ENCODE measurements at regions not wholly inside any gene's neighbourhood (a gene's known extent, or its start where the extent isn't known, plus 50 kb on each side); places are given as distances from the start of the nearest gene placed in this dataset.
"Not testable (repeated sequence)": the region's sequence is repeated elsewhere in the genome, so short reads cannot be mapped to it uniquely, and the experiment has no call there.

- DNase-seq = no peak
Observed at GRCh38 chr2:239818086-239818485, 207.1 kb downstream of the NDUFA10 start.

DNA sequence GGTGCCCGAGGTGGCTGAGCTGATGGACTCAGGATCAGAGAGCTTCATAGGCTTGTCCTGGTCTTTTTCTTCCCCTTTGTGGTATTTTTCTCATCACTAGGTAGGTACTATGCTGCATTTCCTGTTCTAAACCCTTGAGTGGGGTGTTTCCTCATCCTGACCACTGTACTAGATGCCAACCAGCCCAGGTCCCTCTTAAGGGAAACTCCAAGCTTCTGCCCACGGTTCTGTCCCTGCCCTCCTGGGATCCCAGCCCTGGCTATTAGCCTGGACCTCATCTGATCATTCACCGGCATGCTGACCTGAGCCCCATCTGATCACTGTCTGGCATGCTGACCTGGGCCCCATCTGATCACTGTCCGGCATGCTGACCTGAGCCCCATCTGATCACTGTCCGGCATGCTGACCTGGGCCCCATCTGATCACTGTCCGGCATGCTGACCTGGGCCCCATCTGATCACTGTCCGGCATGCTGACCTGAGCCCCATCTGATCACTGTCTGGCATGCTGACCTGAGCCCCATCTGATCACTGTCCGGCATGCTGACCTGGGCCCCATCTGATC is 207.6 kb downstream of the NDUFA10 start:
- DNase-seq = not testable (repeated sequence)

DNA sequence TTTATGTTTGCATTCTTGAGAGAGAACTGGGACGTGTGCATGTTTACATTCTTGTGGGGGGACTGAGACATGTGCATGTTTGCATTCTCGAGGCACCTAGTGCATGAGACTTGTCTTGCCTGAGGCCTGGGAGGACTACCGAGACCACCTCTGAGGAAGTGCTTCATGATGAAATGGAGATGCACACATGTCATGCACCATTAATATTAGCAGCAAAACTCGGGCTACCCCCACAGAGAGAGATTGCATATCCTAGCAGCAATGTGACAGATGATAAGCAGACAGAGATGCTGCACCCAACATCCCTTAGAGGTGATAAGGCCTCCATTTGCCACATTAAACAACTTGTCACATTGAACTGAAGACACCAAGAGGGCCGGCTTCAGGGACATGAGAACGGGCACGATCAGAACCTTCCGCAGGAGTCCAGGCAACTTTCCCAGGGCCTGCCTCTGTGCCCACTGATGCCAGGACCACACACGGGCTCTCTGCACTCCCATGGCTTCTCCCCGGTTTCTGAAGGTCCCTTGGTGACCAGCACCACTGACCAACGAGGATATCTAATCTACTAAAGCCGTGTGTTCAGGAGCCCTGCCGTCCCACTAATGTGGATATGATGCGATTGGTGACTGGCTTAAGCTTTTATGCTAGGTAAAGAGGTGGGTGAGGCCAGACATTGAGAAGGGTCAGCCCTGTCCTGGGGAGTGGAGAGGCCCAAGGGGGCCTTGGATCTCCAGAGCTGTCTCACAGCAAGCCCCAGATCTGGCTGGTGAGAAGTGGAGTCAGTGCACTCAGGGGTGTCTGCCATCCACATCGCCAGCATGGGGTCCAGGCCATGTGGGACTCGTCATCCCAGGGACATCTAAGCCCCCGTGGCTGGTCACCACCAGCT is 208.3 kb downstream of the NDUFA10 start:
- no peak for DNase-seq

- no peak for DNase-seq
Observed at GRCh38 chr2:239815671-239816070, 209.5 kb downstream of the NDUFA10 start.

DNA sequence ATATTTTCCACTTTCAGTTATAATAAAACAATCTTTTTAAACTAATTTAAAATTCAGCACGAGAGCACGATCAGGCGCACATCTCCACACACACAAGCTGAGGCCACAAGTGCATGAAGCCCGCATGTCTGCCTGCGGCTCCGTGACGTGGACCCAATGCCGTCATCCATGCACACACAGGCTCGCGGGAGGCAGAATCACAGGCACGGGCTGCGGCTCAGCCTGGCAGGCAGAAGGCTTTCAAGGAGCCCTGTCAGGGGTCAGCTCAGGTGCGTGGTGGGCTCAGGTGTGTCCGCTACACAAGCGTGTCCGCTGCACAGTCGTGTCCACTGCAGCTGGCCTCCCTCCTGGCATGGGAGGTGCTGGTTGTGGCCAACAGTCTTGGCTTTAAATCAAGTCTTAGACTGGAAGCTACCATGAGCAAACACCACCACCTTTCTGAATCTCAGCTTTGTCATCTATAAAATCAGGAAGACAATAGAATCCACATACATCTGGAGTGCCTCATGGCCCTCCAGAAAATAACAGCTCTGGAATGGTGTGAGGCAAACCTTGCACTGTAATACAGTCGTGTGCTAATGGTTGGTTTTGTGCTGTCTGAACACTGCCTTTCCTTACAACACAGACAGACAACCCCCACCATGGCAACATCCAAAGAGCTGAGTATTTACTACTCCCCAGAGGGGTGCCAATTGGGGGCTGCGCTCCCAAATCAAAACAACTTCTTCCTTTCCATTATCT is 210.1 kb downstream of the NDUFA10 start:
- DNase-seq = no peak

- no peak for DNase-seq
Observed at GRCh38 chr2:239814116-239814860, 210.9 kb downstream of the NDUFA10 start.

- no peak for DNase-seq
Observed at GRCh38 chr2:239813261-239814115, 211.7 kb downstream of the NDUFA10 start.

DNA sequence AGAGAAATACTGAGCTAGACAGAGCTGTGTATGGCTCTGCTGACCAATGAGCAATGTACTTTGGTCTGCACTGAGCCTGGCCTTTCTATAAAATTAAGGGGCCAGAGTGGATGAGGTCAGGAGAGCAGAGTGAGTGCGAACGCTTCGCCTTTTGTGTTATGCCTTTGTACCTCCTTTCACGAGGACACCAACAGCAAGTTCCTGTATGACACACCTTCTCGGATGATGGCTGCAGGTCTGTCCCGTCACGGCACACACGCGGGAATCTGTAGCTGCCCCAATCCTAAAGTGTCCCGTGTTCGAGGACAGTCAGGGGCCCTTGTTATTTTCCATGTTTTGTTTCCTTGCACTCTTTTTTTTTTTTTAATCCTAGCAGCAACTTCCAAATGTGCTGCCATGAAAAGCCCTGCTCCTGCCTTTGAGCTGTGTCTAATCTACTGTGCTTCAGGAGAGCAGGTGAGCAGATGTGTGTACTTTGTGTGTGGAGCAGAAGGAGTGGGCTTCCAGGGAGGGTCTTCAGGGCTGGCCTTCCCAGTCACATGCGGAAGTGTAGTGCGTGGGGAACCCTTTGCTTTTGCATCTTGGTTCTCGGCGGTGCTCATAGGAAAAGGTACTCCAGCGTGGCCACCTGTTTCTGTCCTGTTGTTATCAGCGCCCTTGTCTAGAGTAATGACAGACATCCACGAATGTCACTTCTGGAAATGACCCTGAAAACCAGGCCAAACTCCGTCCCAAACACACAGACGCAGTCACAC is 213.2 kb downstream of the NDUFA10 start:
- DNase-seq = no peak

DNA sequence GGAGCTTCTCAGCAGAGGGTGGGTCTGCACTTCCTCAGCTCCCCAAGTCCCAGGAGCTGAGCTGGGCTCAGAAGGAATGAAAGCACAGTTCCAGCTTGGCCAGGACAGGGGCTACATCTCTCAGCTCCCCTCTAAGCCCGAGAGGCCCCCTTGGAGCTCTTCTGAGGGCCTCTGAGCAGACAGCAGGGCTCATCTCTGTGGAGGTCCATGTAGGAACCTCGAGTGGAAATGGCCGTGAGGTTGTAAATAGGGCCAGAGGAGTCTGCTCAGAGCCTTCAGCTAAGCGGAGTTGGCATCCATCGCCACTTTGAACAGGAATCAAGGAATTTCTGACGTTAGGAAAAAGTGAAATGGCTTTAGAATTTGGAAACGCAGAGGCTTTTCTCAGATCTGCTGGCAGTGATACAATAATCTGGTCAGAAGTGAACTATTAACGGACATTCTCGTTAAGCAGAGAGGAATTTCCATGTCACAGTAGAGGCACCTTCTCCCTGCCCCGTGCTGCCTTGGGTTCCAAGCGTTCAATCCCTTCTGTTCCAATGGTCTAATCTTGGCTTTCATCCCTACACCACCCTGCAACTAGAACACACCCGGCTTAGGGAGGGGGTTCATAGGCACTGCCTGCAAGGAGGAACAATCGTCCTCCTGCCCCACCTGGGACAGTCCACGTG is 213.9 kb downstream of the NDUFA10 start:
- no peak for DNase-seq

DNA sequence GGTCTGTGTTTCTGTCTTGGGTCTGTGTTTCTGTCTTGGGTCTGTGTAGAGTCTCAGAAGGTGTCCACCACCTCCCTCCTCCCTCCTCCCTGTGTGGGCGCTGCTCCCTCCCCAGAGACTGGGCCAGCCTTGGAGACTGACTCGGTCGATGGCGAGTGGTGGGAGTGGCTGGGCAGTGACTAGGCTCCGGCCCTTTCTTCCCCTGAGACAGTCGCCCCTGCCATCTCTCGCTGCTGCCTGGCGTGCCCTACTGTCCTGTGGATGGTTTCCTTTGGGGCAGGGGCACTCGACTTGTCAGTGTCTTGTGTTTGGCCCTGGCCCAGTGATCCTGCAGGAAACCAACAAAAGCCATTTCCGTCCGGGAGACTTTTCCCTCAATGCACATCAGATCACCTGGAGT is 215.8 kb downstream of the NDUFA10 start:
- no peak for DNase-seq

DNA sequence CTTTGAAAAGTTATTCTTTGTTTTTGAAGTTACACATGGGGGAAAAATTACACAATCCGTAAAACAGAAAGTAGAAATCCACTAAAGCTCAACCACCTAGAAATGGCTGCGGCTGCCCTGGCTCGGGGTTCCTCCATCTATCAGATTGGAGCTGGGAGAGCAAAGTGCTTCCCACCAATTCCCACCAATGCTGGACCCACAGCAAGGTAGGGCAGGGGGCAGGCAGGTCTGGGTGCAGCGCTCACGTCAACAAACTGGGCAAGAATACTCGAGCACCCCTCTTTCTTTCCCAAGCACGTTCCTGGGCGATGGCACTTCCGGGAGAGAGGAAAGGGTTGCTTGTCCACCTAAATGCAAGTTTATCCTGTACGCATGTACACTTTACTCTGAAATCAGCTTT is 217.6 kb downstream of the NDUFA10 start:
- DNase-seq = no peak

DNA sequence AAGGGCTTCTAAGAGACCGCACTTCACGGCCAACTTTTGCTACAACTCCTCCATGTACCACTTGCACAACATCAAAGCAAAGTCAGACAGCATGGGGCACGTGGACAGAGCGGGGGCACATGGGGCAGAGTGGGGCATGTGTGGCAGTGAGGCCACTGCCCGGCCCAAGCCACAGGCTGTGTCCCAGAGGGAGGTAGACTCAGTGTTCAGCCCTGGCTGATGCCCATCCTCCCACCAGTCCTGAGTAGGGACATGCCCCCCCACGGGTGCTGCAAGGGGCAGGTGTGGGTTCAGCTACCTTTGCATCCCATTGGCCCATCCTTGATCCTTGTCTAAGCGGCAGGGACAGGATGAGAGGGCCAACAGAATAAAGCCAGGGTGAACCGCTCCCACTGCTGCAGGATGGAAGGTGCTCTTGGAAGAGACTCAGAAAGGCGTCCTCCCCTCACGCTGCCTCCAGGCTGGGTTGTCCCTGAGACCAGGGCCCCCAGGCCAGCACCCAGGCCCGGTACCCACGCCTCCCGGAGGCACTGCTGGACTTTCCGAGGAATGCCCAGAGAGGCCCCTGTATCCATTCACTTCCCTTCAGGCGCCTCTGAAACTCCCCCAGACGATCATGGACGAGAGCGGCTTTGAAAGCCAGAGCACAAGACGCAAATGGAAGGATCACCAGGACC is 218.2 kb downstream of the NDUFA10 start:
- DNase-seq = no peak

- no peak for DNase-seq
Observed at GRCh38 chr2:239806276-239806675, 218.9 kb downstream of the NDUFA10 start.

DNA sequence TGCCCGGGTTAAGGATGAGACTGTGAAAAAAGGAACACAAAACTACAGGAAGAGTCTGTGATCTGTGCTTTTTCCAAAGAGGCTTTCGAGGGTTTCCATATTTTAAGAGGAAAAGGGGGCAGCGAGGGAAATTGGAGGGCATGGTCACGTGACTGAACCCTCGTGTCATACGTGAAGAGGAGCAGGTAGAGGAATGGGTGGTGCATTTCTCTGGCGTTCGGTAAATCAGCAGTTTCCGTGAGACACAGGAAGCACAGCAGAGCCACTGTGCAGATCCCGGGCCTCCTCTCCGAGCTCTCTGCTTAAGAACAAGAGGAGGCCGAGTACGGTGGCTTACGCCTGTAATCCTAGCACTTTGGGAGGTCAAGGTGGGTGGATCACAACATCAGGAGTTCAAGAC is 219.7 kb downstream of the NDUFA10 start:
- no peak for DNase-seq

DNA sequence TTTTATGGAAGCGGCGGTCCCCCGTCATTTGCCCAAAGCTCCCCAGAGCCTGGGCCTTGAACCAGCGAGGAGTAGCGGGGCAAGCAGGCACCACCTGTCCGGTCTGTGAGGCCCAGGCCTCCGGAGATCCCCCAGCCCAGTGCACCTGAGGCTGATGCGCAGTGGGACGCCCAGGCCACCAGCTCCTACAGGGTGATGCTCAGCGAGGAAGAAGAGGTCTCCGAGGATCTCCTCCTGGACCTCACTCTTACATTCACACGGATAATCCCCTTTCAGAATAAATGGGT is 220.2 kb downstream of the NDUFA10 start:
- DNase-seq = no peak

DNA sequence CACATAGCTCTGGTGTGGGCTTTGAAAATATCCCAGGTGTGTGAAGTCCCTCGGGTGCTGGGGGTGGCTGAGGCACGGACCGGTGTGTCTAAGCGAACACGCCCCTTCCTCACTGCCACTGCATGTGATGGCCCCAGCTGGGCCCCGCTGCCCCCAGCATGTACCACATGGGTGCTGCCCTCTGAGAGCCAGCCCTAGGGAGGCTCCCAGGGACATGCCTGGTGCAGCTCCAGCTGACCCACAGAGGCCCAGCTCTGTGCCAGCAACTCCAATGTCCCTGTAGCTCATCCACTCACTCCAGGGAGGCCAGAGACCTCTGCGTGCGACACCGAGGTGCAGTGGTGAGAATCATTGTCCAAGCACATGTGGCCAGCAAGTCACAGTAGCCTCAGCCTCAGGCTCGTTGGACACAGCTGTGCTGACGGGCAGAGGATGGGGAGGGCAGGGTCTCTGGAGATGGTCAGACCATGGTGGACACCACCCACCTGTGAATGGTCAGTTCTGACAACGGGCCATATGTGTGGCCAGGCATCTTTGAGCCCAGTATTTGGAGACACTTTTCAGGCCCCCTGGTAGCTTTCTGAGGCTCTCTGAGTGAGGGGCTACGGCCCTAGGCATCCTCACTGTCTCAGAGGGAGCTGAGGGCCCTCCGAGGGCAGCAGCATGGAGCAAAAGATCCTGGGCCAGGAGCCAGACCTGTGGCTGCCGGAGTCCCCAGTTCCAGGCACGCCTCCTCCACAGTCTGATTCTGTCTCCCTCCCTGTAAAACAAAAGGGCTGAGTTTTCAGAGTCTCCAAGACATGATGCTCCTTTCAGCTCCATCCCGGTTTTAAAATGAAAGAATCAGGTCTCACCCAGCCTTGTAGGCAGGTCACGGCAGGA is 220.7 kb downstream of the NDUFA10 start:
- DNase-seq = no peak

DNA sequence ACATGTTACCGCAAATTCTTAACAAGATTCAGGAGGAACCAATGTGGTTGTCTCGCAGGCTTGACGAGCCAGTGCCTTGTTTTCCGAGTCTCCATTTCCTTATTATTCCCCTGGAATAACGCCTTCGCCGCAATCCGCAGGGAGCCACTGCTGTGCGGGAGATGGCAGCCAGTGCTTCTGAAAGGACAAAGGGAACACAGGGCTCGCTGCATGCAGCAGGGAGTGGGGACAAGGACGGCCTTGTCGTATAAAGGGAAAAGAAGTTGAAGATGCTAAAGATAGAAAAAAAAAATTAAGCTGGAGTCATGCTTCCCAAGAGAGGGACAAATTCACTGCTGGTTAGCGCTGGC is 221.4 kb downstream of the NDUFA10 start:
- no peak for DNase-seq

DNA sequence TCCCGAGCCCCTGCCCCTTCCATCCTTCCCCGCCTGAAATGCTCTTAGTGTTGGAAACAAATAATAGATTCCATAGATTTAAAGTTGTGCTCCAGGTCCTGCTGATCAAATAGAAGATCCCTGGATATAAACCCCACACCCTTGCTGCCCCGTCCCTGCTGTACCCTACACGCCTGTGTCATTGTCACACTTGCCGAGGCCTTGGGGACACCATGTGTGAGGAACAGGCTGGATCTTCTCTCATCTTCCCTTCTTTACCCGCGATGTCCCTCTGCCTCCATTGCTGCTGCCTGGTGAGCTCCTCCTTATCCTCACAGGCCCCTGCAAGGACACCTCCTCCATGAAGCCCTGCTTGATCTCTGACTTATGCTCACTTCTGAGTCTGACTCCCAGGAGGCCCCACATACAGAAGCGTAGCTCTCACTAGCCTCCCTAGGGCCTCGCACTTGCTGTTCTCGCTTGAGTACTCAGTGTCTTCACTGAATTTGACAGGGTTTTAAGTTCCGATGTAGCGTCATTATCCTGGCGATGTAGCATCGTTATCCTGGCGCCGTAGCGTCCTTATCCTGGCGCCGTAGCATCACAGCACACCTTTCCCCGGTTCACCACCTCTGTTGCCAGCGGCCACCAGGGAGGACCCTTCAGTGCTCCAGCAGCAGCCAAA is 221.9 kb downstream of the NDUFA10 start:
- no peak for DNase-seq

DNA sequence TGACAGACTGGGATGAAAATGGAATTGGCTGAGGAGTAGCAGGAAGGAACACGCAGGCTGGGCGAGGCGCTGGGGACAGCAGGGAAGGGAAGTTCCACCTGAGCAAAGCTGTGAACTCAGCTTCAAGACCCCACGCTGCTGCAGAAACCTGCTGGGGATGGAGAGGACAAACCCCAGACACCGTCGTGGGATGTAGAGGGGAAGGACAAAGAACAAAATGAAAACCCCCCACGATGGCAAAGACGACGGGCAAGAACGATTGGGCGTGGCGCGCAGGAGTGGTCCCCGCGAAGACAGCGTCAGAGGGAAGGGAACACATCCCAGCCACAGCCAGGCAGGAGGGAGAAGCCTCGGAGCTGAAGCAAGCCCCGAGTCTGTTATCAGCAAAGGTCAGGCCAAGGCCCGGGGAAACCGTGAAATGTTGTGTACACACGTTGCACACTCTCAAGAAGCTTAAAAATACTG is 222.9 kb downstream of the NDUFA10 start:
- no peak for DNase-seq
